PC-3 (cell line): ENCODE measurements at regions not wholly inside any gene's neighbourhood (a gene's known extent, or its start where the extent isn't known, plus 50 kb on each side); places are given as distances from the start of the nearest gene placed in this dataset.

Experiments
- ATAC-seq: fragments of 200-7000 bp; cut with Tn5 transposase; 2 replicates; pipeline ENCODE4 v1.9.1; 2020; ENCODE audit warnings: mild to moderate bottlenecking, moderate library complexity
- BruUV-seq: library from RNA; stranded (reverse); fragments of 400-500 nt; replicated peaks from 2 replicates; lab custom pipeline; 2021; lab: Mats Ljungman, UMichigan
- CTCF ChIA-PET: fragments of 300-600 bp; sonication (Branson Sonifier 250); formaldehyde crosslinking; loops from one replicate; lab custom pipeline; 2022; ENCODE audit warnings: antibody characterized with exemption; lab: Charles Lee
- POLR2A ChIA-PET: fragments of 300-600 bp; sonication (Branson Sonifier 250); formaldehyde crosslinking; loops from one replicate; lab custom pipeline; 2022; ENCODE audit warnings: antibody characterized with exemption; ENCODE audit not compliant: unreplicated experiment; lab: Charles Lee
- DNase-seq: peaks from one replicate; pipeline ENCODE4 v3.0.0-alpha.2; 2015
- H2AFZ ChIP-seq: fragments of 300-600 bp; sonication (generic); 2 replicates; pipeline ENCODE4 v1.6.0; 2016; ENCODE audit warnings: antibody characterized with exemption, low read length
- H3F3A ChIP-seq: fragments of 300-600 bp; sonication (generic); one replicate; pipeline ENCODE4 v1.6.0; 2017; ENCODE audit warnings: antibody characterized with exemption, low read length, control low read depth, mild to moderate bottlenecking; ENCODE audit not compliant: unreplicated experiment
- H3K27ac ChIP-seq: fragments of 300-600 bp; sonication (generic); 2 replicates; pipeline ENCODE4 v1.5.1; 2016; ENCODE audit warnings: mild to moderate bottlenecking, low read length
- H3K27me3 ChIP-seq: fragments of 300-600 bp; sonication (generic); 2 replicates; pipeline ENCODE4 v1.6.1; 2016; ENCODE audit warnings: low read length, mixed read lengths
- H3K36me3 ChIP-seq: fragments of 300-600 bp; sonication (generic); 2 replicates; pipeline ENCODE4 v1.6.1; 2016; ENCODE audit warnings: low read depth, mixed run types, low read length, mixed read lengths
- H3K4me1 ChIP-seq: fragments of 300-600 bp; sonication (generic); 2 replicates; pipeline ENCODE4 v1.5.1; 2016; ENCODE audit warnings: low read length; ENCODE audit not compliant: insufficient read depth
- H3K4me2 ChIP-seq: fragments of 300-600 bp; sonication (generic); 2 replicates; pipeline ENCODE4 v1.6.0; 2016; ENCODE audit warnings: low read length
- H3K4me3 ChIP-seq: fragments of 300-600 bp; sonication (generic); 2 replicates; pipeline ENCODE4 v1.5.1; 2016; ENCODE audit warnings: mild to moderate bottlenecking, low read length, mixed read lengths
- H3K79me2 ChIP-seq: fragments of 300-600 bp; sonication (generic); 2 replicates; pipeline ENCODE4 v1.6.1; 2017; ENCODE audit warnings: low read length, mixed read lengths
- H3K9ac ChIP-seq: fragments of 300-600 bp; sonication (generic); 2 replicates; pipeline ENCODE4 v1.6.0; 2016; ENCODE audit warnings: mild to moderate bottlenecking, low read length
- H3K9me2 ChIP-seq: fragments of 300-600 bp; sonication (generic); replicated peaks from 2 replicates; pipeline ENCODE4 v1.6.1; 2016; ENCODE audit warnings: mixed run types, low read length, mixed read lengths
- H3K9me3 ChIP-seq: fragments of 300-600 bp; sonication (generic); 2 replicates; pipeline ENCODE4 v1.6.1; 2016; ENCODE audit warnings: low read length, mixed read lengths
- H4K20me1 ChIP-seq: fragments of 300-600 bp; sonication (generic); 2 replicates; pipeline ENCODE4 v1.6.1; 2016; ENCODE audit warnings: low read length, mixed read lengths
- CTCF ChIP-seq: fragments of 300-600 bp; sonication (generic); conservative IDR thresholded peaks from 2 replicates; pipeline ENCODE4 v1.5.1; 2017; ENCODE audit warnings: antibody characterized with exemption, low read depth, mild to moderate bottlenecking, low read length
- EZH2 ChIP-seq: fragments of 300-600 bp; sonication (generic); IDR thresholded peaks from one replicate; pipeline ENCODE4 v1.6.1; 2017; ENCODE audit warnings: antibody characterized with exemption, mild to moderate bottlenecking, low read length; ENCODE audit not compliant: unreplicated experiment
- EZH2phosphoT487 ChIP-seq: fragments of 300-600 bp; sonication (generic); IDR thresholded peaks from 2 replicates; pipeline ENCODE4 v1.6.1; 2018; ENCODE audit warnings: mild to moderate bottlenecking, antibody characterized with exemption, low read length, borderline replicate concordance
- intact Hi-C: fragments of 100-400 bp; cut with micrococcal nuclease; formaldehyde crosslinking; loops from 2 replicates; pipeline ENCODE4 v1.9.0; 2023

- no peak overlapping the region for H2AFZ ChIP-seq
- no peaks in the 10 kb centered on the region for H3K36me3 ChIP-seq
- H3K27ac ChIP-seq, result no peak overlapping the region
- ATAC-seq (no peak), DNase-seq (no peak)
- no peaks in the 10 kb centered on the region for H3K9me3 ChIP-seq
- ChIA-PET CTCF (no interaction called here), POLR2A (no interaction called here)
- H3K4me1 ChIP-seq, result no peaks in the 10 kb centered on the region
- H3K79me2 ChIP-seq, result no peaks in the 10 kb centered on the region
- TF ChIP-seq CTCF (no peak), EZH2 (no peak), EZH2phosphoT487 (no peak)
- H3K9me2 ChIP-seq, result no peaks in the 10 kb centered on the region
- intact Hi-C loops, result no loop called here
- H3K4me3 ChIP-seq, result no peak overlapping the region
- H3K9ac ChIP-seq, result no peak overlapping the region
- H3K27me3 ChIP-seq, result no peaks in the 10 kb centered on the region
- no peak overlapping the region for H3K4me2 ChIP-seq
- no TSS peak for BruUV-seq
- H3F3A ChIP-seq, result no peaks in the 10 kb centered on the region
- H4K20me1 ChIP-seq, result no peaks in the 10 kb centered on the region
Measured at GRCh38 chr9:28899926-28900325, 1326.6 kb upstream of the C9orf72 start.

GRCh38 chr9:28900406-28900805 is 1327.1 kb upstream of the C9orf72 start:
- DNase-seq, result peak; percentile 10
- ATAC-seq, result no peak
- no peaks in the 10 kb centered on the region for H3F3A ChIP-seq
- no peaks in the 10 kb centered on the region for H3K9me3 ChIP-seq
- intact Hi-C loops, result no loop called here
- POLR2A ChIA-PET, result no interaction called here
- H3K4me3 ChIP-seq, result no peak overlapping the region
- no peak overlapping the region for H3K9ac ChIP-seq
- no peaks in the 10 kb centered on the region for H3K9me2 ChIP-seq
- TF ChIP-seq CTCF (no peak), EZH2 (no peak), EZH2phosphoT487 (no peak)
- H3K79me2 ChIP-seq, result no peaks in the 10 kb centered on the region
- H3K4me2 ChIP-seq, result no peak overlapping the region
- H2AFZ ChIP-seq, result no peak overlapping the region
- H3K4me1 ChIP-seq, result no peaks in the 10 kb centered on the region
- no peaks in the 10 kb centered on the region for H3K36me3 ChIP-seq
- no TSS peak for BruUV-seq
- no peaks in the 10 kb centered on the region for H4K20me1 ChIP-seq
- no peak overlapping the region for H3K27ac ChIP-seq
- no peaks in the 10 kb centered on the region for H3K27me3 ChIP-seq
- CTCF ChIA-PET, result no interaction called here

GRCh38 chr9:28909526-28909925 is 1336.2 kb upstream of the C9orf72 start:
- Histone ChIP-seq H3K27ac (no peak overlapping the region), H3K27me3 (no peaks in the 10 kb centered on the region), H3K36me3 (no peaks in the 10 kb centered on the region), H2AFZ (no peak overlapping the region), H3K9ac (no peak overlapping the region), H4K20me1 (no peaks in the 10 kb centered on the region), H3K4me1 (peaks cover 5% of the 10 kb centered on the region), H3K79me2 (no peaks in the 10 kb centered on the region), H3K4me3 (no peak overlapping the region), H3K4me2 (no peak overlapping the region), H3K9me3 (no peaks in the 10 kb centered on the region), H3F3A (no peaks in the 10 kb centered on the region), H3K9me2 (no peaks in the 10 kb centered on the region)
- ChIA-PET CTCF (no interaction called here), POLR2A (no interaction called here)
- intact Hi-C loops, result no loop called here
- DNase-seq, result no peak
- TF ChIP-seq EZH2 (no peak), CTCF (no peak)
- no TSS peak for BruUV-seq
- ATAC-seq, result no peak
